D721Med (cell line): ENCODE measurements at regions not wholly inside any gene's neighbourhood (a gene's known extent, or its start where the extent isn't known, plus 50 kb on each side); places are given as distances from the start of the nearest gene placed in this dataset.

ENCODE experiments used
- DNase-seq: peaks from one replicate; pipeline ENCODE4 v3.0.0; 2011; ENCODE audit warnings: low spot score; ENCODE audit not compliant: insufficient read length
- FAIRE-seq: peaks from 2 replicates; lab custom pipeline; 2011; peaks lifted over from hg19 to GRCh38; lab: Jason Lieb, UNC
- TF ChIP-seq, protein P1 (sequence below): IDR thresholded peaks from 2 replicates; pipeline ENCODE4 v1.5.1; 2012; ENCODE audit warnings: mild to moderate bottlenecking, control low read depth; ENCODE audit not compliant: insufficient read depth; ENCODE audit errors: missing control alignments

DNA sequence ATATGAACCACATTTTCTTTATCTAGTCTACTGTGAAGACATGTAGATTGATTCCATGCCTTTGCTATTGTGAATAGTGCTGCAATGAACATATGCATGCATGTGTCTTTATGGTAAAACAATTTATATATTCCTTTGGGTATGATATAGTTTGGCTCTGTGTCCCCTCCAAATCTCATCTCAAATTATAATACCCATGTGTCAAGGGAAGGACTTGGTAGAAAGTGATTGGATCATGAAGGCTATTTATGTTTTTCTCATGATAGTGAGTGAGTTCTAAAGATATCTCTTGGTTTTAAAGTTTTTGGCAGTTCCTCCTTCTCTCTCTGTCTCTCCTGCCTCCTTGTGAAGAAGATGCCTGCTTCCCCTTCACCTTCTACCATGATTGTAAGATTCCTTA is 248.7 kb downstream of the GPR37 start:
- TF ChIP-seq, protein P1, sequence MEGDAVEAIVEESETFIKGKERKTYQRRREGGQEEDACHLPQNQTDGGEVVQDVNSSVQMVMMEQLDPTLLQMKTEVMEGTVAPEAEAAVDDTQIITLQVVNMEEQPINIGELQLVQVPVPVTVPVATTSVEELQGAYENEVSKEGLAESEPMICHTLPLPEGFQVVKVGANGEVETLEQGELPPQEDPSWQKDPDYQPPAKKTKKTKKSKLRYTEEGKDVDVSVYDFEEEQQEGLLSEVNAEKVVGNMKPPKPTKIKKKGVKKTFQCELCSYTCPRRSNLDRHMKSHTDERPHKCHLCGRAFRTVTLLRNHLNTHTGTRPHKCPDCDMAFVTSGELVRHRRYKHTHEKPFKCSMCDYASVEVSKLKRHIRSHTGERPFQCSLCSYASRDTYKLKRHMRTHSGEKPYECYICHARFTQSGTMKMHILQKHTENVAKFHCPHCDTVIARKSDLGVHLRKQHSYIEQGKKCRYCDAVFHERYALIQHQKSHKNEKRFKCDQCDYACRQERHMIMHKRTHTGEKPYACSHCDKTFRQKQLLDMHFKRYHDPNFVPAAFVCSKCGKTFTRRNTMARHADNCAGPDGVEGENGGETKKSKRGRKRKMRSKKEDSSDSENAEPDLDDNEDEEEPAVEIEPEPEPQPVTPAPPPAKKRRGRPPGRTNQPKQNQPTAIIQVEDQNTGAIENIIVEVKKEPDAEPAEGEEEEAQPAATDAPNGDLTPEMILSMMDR = no peak
- no peak for DNase-seq
- no peak for FAIRE-seq

DNA sequence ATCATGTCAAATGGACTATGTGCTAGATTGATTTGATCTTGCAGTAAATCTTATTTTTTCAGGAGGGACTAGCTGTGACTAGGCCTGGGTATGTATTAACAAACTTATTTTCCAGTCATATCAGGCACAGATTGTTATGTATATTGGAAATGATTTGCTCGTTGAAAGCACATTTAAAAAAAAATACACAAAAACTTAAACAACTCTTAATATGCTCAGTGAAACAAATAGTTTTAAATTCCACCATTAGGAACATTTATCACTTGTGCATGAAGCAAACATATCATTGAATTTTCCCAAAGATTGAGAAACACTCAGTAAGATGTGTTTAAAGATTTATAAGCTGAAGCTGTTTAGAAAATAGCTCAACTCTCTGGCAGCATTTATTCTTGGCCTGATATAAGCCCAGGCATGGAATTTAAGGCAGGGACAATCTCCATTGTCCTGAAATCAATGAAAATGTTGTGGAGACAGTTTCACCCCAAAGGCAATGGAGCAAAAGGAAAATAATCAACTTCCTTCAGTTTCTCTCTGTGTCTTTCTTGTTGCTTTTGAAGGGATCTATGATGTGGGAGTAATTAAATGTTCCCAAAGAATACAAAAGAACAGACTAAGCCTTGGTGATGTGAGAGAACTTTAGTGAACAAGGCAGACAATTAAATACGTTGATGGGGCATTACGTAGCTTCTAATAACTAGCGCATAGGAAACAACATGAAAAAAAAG is 250.3 kb downstream of the GPR37 start:
- FAIRE-seq = no peak
- TF ChIP-seq, protein P1 = no peak
- no peak for DNase-seq

DNA sequence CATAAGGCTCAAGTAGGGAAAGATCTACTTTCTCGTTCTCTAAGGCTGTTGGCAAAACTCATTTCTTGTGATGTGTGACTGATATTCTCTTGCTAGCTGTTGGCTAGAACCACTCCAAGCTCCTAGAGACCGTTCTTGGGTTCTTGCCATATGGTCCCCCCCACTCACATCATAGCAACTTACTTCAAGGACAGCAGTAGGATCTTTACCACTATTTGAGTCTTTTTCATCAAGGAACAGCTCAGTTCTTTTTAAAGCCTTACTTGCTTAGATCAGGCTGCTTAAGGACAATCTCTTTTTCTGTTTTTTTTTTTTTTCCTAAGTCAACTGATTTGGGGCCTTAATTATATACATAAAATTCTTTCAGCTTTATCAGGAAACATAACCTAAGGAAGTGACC is 251.1 kb downstream of the GPR37 start:
- TF ChIP-seq, protein P1 = no peak
- FAIRE-seq = no peak
- DNase-seq = no peak

DNA sequence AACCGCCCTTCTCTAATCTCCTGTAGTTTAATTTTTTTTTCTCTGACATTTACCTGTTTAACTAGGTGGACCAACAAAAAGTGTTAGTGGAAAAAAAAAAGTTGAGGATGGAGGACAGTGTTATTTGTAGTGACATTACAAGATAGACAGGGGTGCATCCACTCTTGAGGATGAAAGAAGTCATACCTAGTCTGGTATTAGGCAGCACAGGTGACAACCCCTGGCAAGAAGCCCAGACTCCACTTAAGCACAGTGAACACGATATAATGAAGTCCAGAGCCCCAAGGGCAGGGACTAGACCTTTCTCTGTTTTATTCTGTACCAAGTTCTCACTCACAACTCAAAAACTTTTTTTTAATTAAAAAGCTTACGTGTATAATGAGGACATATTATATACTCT is 268.4 kb downstream of the GPR37 start:
- FAIRE-seq (no peak), DNase-seq (no peak)
- TF ChIP-seq, protein P1 = no peak

DNA sequence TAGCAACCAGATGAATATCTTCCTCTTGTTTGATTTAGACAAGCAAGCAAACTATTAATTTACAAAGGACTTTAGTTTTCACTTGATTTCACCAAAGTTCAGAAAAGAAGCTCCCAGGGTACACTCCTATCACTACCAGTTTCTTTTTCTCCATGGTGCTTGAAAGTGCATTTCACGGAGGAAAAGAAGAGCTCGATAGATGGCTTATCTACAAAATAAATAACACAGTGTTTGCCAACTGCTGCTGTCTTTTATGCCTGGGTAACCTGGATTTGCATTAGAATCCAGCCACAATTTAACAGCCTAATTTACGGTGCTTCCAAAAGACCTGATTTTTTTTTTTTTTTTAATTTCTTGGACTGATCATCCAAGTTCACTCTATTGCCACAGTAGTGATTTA is 275.7 kb downstream of the GPR37 start:
- DNase-seq (no peak), FAIRE-seq (no peak)
- TF ChIP-seq, protein P1 = no peak

DNA sequence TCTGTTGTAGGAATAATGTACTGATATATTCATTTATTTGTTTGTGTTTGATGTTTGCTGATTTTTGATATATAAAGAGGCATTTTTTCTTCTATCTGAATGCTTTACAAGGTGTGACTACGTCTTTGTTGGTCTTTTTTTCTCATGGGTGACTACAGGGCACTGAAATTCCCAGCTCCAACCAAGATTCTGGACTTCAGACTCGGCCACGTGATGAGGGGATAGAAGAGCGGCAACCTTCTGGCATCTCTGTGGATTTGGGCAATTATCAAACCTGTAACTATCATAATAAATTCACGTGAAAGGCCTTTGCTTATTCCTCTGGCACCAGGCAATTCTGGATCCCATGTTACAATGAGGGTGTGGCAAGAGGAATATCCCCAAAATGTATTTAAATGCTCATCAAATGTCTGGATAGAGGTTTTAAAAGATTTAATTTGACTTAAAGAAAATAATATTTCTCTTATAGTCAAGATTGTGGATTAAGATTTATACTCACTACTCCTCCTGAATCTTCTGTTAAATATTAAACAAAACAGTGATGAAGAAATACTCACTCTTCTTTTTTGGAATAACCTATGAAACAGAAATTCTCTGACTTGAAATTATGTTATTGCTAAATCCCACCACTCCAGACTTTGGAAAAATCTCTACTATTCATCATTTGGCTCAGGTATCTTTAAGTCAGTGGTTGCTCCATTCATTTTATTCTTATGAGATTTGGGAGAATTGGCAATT is 276.3 kb downstream of the GPR37 start:
- no peak for DNase-seq
- no peak for FAIRE-seq
- TF ChIP-seq, protein P1 = no peak

DNA sequence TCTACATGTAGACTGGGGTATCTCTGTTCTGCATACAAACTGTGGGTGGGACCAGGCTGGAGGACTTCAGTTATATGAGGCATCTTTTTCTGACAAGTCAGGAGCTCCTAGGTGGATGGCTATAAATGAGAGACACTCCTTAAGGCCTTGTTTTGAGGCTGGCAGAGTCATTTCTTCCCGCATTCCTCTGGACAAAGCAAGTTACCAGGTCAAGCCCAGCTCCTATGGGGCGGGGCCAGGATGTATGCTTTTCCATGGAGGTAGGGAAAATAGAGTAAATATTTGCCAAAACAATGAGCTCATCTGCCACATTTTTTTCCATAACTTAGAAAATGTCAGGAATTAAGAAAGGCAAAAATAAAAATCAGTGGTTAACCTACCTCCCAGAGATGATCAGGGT is 283.4 kb downstream of the GPR37 start:
- no peak for FAIRE-seq

More for the DNA sequence above, 283.4 kb downstream of the GPR37 start:
- TF ChIP-seq, protein P1 = no peak
- no peak for DNase-seq
